Right renal pelvis (tissue), 4 donors: ENCODE measurements at regions not wholly inside any gene's neighbourhood (a gene's known extent, or its start where the extent isn't known, plus 50 kb on each side); places are given as distances from the start of the nearest gene placed in this dataset.

ENCODE experiments used
- DNase-seq, 4 donors: peaks; one replicate each; pipeline ENCODE4 v3.0.0-alpha.2; 2013; ENCODE audit warnings: low read depth in 4 of 4, low spot score in 3 of 4, missing footprints in 1 of 4

GRCh38 chr1:83813576-83813975 is 185.4 kb downstream of the TTLL7 start:
- DNase-seq = no peak

GRCh38 chr1:83810144-83810543 is 188.8 kb downstream of the TTLL7 start:
- DNase-seq = no peak

GRCh38 chr1:83808536-83808935 is 190.4 kb downstream of the TTLL7 start:
- no peak for DNase-seq

GRCh38 chr1:83807821-83808220 is 191.1 kb downstream of the TTLL7 start:
- no peak for DNase-seq

- no peak for DNase-seq
These were observed 191.7 kb downstream of the TTLL7 start for GRCh38 chr1:83807231-83807630.

- DNase-seq = no peak
These were observed 193.0 kb downstream of the TTLL7 start for GRCh38 chr1:83805921-83806320.

- DNase-seq = no peak
These were observed 196.3 kb downstream of the TTLL7 start for GRCh38 chr1:83802460-83803152.

- no peak for DNase-seq
These were observed 196.9 kb downstream of the TTLL7 start for GRCh38 chr1:83802023-83802422.

GRCh38 chr1:83800066-83800465 is 198.9 kb downstream of the TTLL7 start:
- DNase-seq = no peak

GRCh38 chr1:83799594-83799993 is 199.3 kb downstream of the TTLL7 start:
- DNase-seq = no peak

- DNase-seq = no peak
These were observed 200.0 kb downstream of the TTLL7 start for GRCh38 chr1:83798965-83799364.

- DNase-seq = no peak
These were observed 202.5 kb downstream of the TTLL7 start for GRCh38 chr1:83796409-83796808.

- DNase-seq = no peak
These were observed 204.5 kb downstream of the TTLL7 start for GRCh38 chr1:83794384-83794783.

GRCh38 chr1:83791821-83792437 is 207.0 kb downstream of the TTLL7 start:
- no peak for DNase-seq

GRCh38 chr1:83790446-83790845 is 208.5 kb downstream of the TTLL7 start:
- DNase-seq = no peak

GRCh38 chr1:83787246-83787998 is 211.5 kb downstream of the TTLL7 start:
- DNase-seq = no peak

GRCh38 chr1:83781667-83782066 is 217.3 kb downstream of the TTLL7 start:
- DNase-seq = no peak

GRCh38 chr1:83779565-83779964 is 219.4 kb downstream of the TTLL7 start:
- no peak for DNase-seq

GRCh38 chr1:83777758-83778101 is 221.2 kb downstream of the TTLL7 start:
- DNase-seq = no peak

- DNase-seq = no peak
These were observed 221.8 kb downstream of the TTLL7 start for GRCh38 chr1:83776913-83777757.

- no peak for DNase-seq
These were observed 222.8 kb downstream of the TTLL7 start for GRCh38 chr1:83775977-83776603.
